HCT116 (cell line): ENCODE measurements at regions not wholly inside any gene's neighbourhood (a gene's known extent, or its start where the extent isn't known, plus 50 kb on each side); places are given as distances from the start of the nearest gene placed in this dataset.

Source experiments
- ATAC-seq: fragments of 200-7000 bp; cut with Tn5 transposase; 2 replicates; pipeline ENCODE4 v1.9.1; 2020; ENCODE audit warnings: mild to moderate bottlenecking, moderate library complexity
- BruUV-seq: library from RNA; stranded (reverse); fragments of 400-500 nt; replicated peaks from 2 replicates; lab custom pipeline; 2021; lab: Mats Ljungman, UMichigan
- CTCF ChIA-PET: fragments of 300-600 bp; sonication (Branson Sonifier 250); formaldehyde crosslinking; loops from one replicate; lab custom pipeline; 2021; ENCODE audit warnings: antibody characterized with exemption; lab: Charles Lee
- POLR2A ChIA-PET: fragments of 300-600, 350-600 bp; sonication (Branson Sonifier 250); formaldehyde crosslinking; loops from one replicate; lab custom pipeline; 2021; ENCODE audit warnings: antibody characterized with exemption; lab: Charles Lee
- RAD21 ChIA-PET, 2 experiments: fragments of 300-600 bp; sonication (Branson Sonifier 250); formaldehyde crosslinking; loops; one replicate each; lab custom pipeline; 2023; ENCODE audit warnings: low total read pairs in 2 of 2; ENCODE audit not compliant: uncharacterized antibody in 2 of 2, unreplicated experiment in 2 of 2, low non-redundant PET in 1 of 2; lab: Charles Lee
- DNase-seq: peaks from one replicate; pipeline ENCODE4 v3.0.0-alpha.2; 2010; ENCODE audit warnings: low read depth, low spot score
- H2AFZ ChIP-seq: fragments of 200-600 bp; shearing (Covaris generic), sonication (generic); 2 replicates; pipeline ENCODE4 v1.6.1; 2017; ENCODE audit warnings: low read depth, mixed run types, mixed read lengths, antibody characterized with exemption, low read length; ENCODE audit not compliant: poor library complexity, severe bottlenecking
- H3K27ac ChIP-seq: 2 replicates; pipeline ENCODE4 v1.5.1; 2012; ENCODE audit warnings: low read depth, low read length
- H3K27me3 ChIP-seq: fragments of 200-600 bp; sonication (generic); 2 replicates; pipeline ENCODE4 v1.6.1; 2016; ENCODE audit warnings: mixed run types, low read length, mixed read lengths; ENCODE audit not compliant: insufficient read depth
- H3K36me3 ChIP-seq, 2 experiments: fragments of 200-500 bp in 1 of 2; fragments of 200-600 bp in 1 of 2; sonication (Bioruptor generic) in 1 of 2; sonication (generic) in 1 of 2; 2 replicates each; pipeline versions ENCODE4 v1.5.1 to v1.6.1; 2014 to 2016; ENCODE audit warnings: low read length in 2 of 2, inconsistent platforms in 1 of 2, mixed read lengths in 1 of 2, mixed run types in 1 of 2; ENCODE audit not compliant: insufficient read depth in 2 of 2, control insufficient read depth in 1 of 2
- H3K4me1 ChIP-seq, 2 experiments: fragments of 200-600 bp in 1 of 2; sonication (generic) in 1 of 2; 2 replicates each; pipeline versions ENCODE4 v1.5.1 to v1.6.1; 2012 to 2017; ENCODE audit warnings: low read length in 2 of 2, inconsistent platforms in 1 of 2, mild to moderate bottlenecking in 1 of 2, mixed read lengths in 1 of 2, mixed run types in 1 of 2, moderate library complexity in 1 of 2; ENCODE audit not compliant: insufficient read depth in 2 of 2, control insufficient read depth in 1 of 2
- H3K4me2 ChIP-seq: fragments of 200-600 bp; sonication (generic); 2 replicates; pipeline ENCODE4 v1.6.1; 2017; ENCODE audit warnings: mixed run types, low read length, mixed read lengths
- H3K4me3 ChIP-seq, 2 experiments: fragments of 200-600 bp in 1 of 2; sonication (generic) in 1 of 2; replicated peaks in 1 of 2; 2 replicates each; pipeline ENCODE4 v1.5.1; 2011 to 2016; ENCODE audit warnings: low read length in 2 of 2, control low read depth in 1 of 2, low read depth in 1 of 2, mild to moderate bottlenecking in 1 of 2, mixed read lengths in 1 of 2, mixed run types in 1 of 2
- H3K79me2 ChIP-seq: fragments of 200-600 bp; sonication (generic); 2 replicates; pipeline ENCODE4 v1.6.1; 2017; ENCODE audit warnings: mild to moderate bottlenecking, mixed run types, low read length, moderate library complexity, mixed read lengths; ENCODE audit not compliant: insufficient read depth
- H3K9ac ChIP-seq: fragments of 200-600 bp; sonication (generic); 2 replicates; pipeline ENCODE4 v1.6.1; 2016; ENCODE audit warnings: low read length, mixed read lengths
- H3K9me2 ChIP-seq: fragments of 200-600 bp; sonication (generic), shearing (Covaris generic); 2 replicates; pipeline ENCODE4 v1.6.1; 2017; ENCODE audit warnings: mixed run types, mild to moderate bottlenecking, moderate library complexity; ENCODE audit not compliant: insufficient read depth
- H3K9me3 ChIP-seq, 2 experiments: fragments of 200-500 bp in 1 of 2; fragments of 200-600 bp in 1 of 2; sonication (Bioruptor generic) in 1 of 2; sonication (generic) in 1 of 2; 2 replicates each; pipeline ENCODE4 v1.6.1; 2014 to 2017; ENCODE audit warnings: low read length in 2 of 2, mixed read lengths in 2 of 2, inconsistent platforms in 1 of 2, low read depth in 1 of 2, mild to moderate bottlenecking in 1 of 2, mixed run types in 1 of 2, moderate library complexity in 1 of 2; ENCODE audit not compliant: control insufficient read depth in 1 of 2, insufficient read depth in 1 of 2
- H4K20me1 ChIP-seq: fragments of 200-600 bp; sonication (generic), shearing (Covaris generic); 2 replicates; pipeline ENCODE4 v1.6.1; 2017; ENCODE audit warnings: mixed run types, mild to moderate bottlenecking, moderate library complexity; ENCODE audit not compliant: insufficient read depth
- CTCF ChIP-seq, 3 experiments: fragments of 200-600 bp in 1 of 3; sonication (generic) in 1 of 3; IDR thresholded peaks in 2 of 3; conservative IDR thresholded peaks in 1 of 3; 2 replicates each; pipeline ENCODE4 v1.5.1; 2012 to 2017; ENCODE audit warnings: low read depth in 2 of 3, low read length in 2 of 3, antibody characterized with exemption in 1 of 3, borderline replicate concordance in 1 of 3, control low read depth in 1 of 3, mild to moderate bottlenecking in 1 of 3, mixed read lengths in 1 of 3, mixed run types in 1 of 3, moderate library complexity in 1 of 3; ENCODE audit not compliant: insufficient read depth in 1 of 3
- ELF1 ChIP-seq: IDR thresholded peaks from 2 replicates; pipeline ENCODE4 v1.6.1; 2012; ENCODE audit warnings: low read depth, borderline replicate concordance
- EZH2 ChIP-seq: fragments of 200-600 bp; sonication (generic); IDR thresholded peaks from 2 replicates; pipeline ENCODE4 v1.6.1; 2017; ENCODE audit warnings: antibody characterized with exemption, mixed run types
- RAD21 ChIP-seq: IDR thresholded peaks from 2 replicates; pipeline ENCODE4 v1.6.1; 2012; ENCODE audit warnings: low read depth, mild to moderate bottlenecking
- SRF ChIP-seq: IDR thresholded peaks from 2 replicates; pipeline ENCODE4 v1.6.1; 2012; ENCODE audit warnings: low read depth
- ZNF274 ChIP-seq: fragments of 200-500 bp; sonication (Bioruptor generic); IDR thresholded peaks from 2 replicates; pipeline ENCODE4 v1.6.1; 2014; ENCODE audit warnings: mild to moderate bottlenecking, low read depth, low read length, inconsistent platforms
- intact Hi-C: fragments of 100-400 bp; cut with micrococcal nuclease; formaldehyde crosslinking; loops from 2 replicates; pipeline ENCODE4 v1.10.0; 2022
- TF ChIP-seq, protein P1 (sequence below): IDR thresholded peaks from 2 replicates; pipeline ENCODE4 v1.6.1; 2011; ENCODE audit warnings: mild to moderate bottlenecking, low read length, moderate library complexity; ENCODE audit not compliant: insufficient replicate concordance; ENCODE audit errors: extremely low read depth
- TF ChIP-seq, protein P2 (sequence below): IDR thresholded peaks from 2 replicates; pipeline ENCODE4 v1.6.1; 2012

DNA sequence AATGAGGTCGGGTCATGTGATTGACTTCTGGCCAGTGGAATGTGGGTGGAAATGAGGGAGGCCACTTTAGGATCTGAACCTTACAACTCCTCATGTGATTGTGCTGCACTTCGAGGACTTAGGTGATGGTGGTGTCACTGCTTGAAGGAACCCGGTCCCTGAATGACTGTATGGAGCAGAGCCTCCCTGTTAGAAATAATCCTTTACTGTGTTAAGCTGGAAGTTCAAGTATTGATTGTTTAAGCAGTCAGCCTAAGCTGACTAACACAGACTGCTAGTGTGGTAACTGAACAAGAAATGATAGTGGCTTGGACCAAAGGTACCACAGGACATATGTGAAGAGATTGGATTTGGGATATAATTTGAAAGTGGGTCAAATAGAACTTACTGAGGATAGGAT is 138.0 kb downstream of the OPN5 start:
- intact Hi-C loops = no loop called here
- Histone ChIP-seq H4K20me1 (no peaks in the 10 kb centered on the region), H3K4me3 (no peak overlapping the region), H3K27ac (no peak overlapping the region), H3K36me3 (no peaks in the 10 kb centered on the region), H3K9me3 (no peaks in the 10 kb centered on the region), H3K9me2 (no peaks in the 10 kb centered on the region), H3K9ac (no peak overlapping the region), H3K4me1 (no peaks in the 10 kb centered on the region), H2AFZ (no peak overlapping the region), H3K79me2 (no peaks in the 10 kb centered on the region), H3K27me3 (no peaks in the 10 kb centered on the region), H3K4me2 (no peak overlapping the region)
- TF ChIP-seq, protein P1, sequence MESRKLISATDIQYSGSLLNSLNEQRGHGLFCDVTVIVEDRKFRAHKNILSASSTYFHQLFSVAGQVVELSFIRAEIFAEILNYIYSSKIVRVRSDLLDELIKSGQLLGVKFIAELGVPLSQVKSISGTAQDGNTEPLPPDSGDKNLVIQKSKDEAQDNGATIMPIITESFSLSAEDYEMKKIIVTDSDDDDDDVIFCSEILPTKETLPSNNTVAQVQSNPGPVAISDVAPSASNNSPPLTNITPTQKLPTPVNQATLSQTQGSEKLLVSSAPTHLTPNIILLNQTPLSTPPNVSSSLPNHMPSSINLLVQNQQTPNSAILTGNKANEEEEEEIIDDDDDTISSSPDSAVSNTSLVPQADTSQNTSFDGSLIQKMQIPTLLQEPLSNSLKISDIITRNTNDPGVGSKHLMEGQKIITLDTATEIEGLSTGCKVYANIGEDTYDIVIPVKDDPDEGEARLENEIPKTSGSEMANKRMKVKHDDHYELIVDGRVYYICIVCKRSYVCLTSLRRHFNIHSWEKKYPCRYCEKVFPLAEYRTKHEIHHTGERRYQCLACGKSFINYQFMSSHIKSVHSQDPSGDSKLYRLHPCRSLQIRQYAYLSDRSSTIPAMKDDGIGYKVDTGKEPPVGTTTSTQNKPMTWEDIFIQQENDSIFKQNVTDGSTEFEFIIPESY = no peak
- TF ChIP-seq ZNF274 (no peak), CTCF (IDR thresholded peaks at IDR 0.05 in 2 of 3, conservative IDR thresholded peaks at IDR 0.05 in 1 of 3; ENCODE audit: borderline replicate concordance in 1 of 3, insufficient read depth in 1 of 3, low read depth in 2 of 3, low read length in 2 of 3) (no peak), ELF1 (no peak), EZH2 (no peak), SRF (no peak), RAD21 (no peak)
- TF ChIP-seq, protein P2, sequence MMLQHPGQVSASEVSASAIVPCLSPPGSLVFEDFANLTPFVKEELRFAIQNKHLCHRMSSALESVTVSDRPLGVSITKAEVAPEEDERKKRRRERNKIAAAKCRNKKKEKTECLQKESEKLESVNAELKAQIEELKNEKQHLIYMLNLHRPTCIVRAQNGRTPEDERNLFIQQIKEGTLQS = no peak
- BruUV-seq = no TSS peak
- DNase-seq (no peak), ATAC-seq (no peak)
- ChIA-PET POLR2A (no interaction called here), CTCF (no interaction called here), RAD21 (no interaction called here)
